ENCODE measurements at regions not wholly inside any gene's neighbourhood (a gene's known extent, or its start where the extent isn't known, plus 50 kb on each side); places are given as distances from the start of the nearest gene placed in this dataset.

GRCh38 chr9:81776390-81776789 lies 87.0 kb upstream of the TLE1 start:
- TF ChIP-seq TAF1 (IDR thresholded peaks at IDR 0.05; ENCODE audit: borderline replicate concordance, insufficient read depth, low read length) (no peak), REST (IDR thresholded peaks at IDR 0.05; ENCODE audit: insufficient read depth in 1 of 2, low read depth in 2 of 2, low read length in 2 of 2) (no peak), SIN3A (IDR thresholded peaks at IDR 0.05; ENCODE audit: borderline replicate concordance, insufficient read depth, low read length) (no peak), FOXP2 (optimal IDR thresholded peaks at IDR 0.05; ENCODE audit: borderline replicate concordance, extremely low read depth, extremely low read length, insufficient read depth) (no peak), POLR2AphosphoS5 (IDR thresholded peaks at IDR 0.05; ENCODE audit: low read depth, low read length) (no peak)

- TF ChIP-seq REST (IDR thresholded peaks at IDR 0.05; ENCODE audit: insufficient read depth in 1 of 2, low read depth in 2 of 2, low read length in 2 of 2) (no peak), SIN3A (IDR thresholded peaks at IDR 0.05; ENCODE audit: borderline replicate concordance, insufficient read depth, low read length) (no peak), POLR2AphosphoS5 (IDR thresholded peaks at IDR 0.05; ENCODE audit: low read depth, low read length) (no peak), FOXP2 (optimal IDR thresholded peaks at IDR 0.05; ENCODE audit: borderline replicate concordance, extremely low read depth, extremely low read length, insufficient read depth) (no peak), TAF1 (IDR thresholded peaks at IDR 0.05; ENCODE audit: borderline replicate concordance, insufficient read depth, low read length) (no peak)
Observed at GRCh38 chr9:81776834-81777233, 87.5 kb upstream of the TLE1 start.

- TF ChIP-seq SIN3A (IDR thresholded peaks at IDR 0.05; ENCODE audit: borderline replicate concordance, insufficient read depth, low read length), result no peak
- TF ChIP-seq REST (IDR thresholded peaks at IDR 0.05; ENCODE audit: insufficient read depth in 1 of 2, low read depth in 2 of 2, low read length in 2 of 2), result no peak
- TF ChIP-seq FOXP2 (optimal IDR thresholded peaks at IDR 0.05; ENCODE audit: borderline replicate concordance, extremely low read depth, extremely low read length, insufficient read depth), result no peak
Observed at GRCh38 chr9:81777482-81777881, 88.1 kb upstream of the TLE1 start.

- no peak for TF ChIP-seq TAF1 (IDR thresholded peaks at IDR 0.05; ENCODE audit: borderline replicate concordance, insufficient read depth, low read length)
- TF ChIP-seq REST (IDR thresholded peaks at IDR 0.05; ENCODE audit: insufficient read depth in 1 of 2, low read depth in 2 of 2, low read length in 2 of 2), result no peak
- no peak for TF ChIP-seq FOXP2 (optimal IDR thresholded peaks at IDR 0.05; ENCODE audit: borderline replicate concordance, extremely low read depth, extremely low read length, insufficient read depth)
- no peak for TF ChIP-seq POLR2AphosphoS5 (IDR thresholded peaks at IDR 0.05; ENCODE audit: low read depth, low read length)
- TF ChIP-seq SIN3A (IDR thresholded peaks at IDR 0.05; ENCODE audit: borderline replicate concordance, insufficient read depth, low read length), result no peak
Observed at GRCh38 chr9:81782313-81782995, 93.1 kb upstream of the TLE1 start.
